ENCODE measurements at regions not wholly inside any gene's neighbourhood (a gene's known extent, or its start where the extent isn't known, plus 50 kb on each side); places are given as distances from the start of the nearest gene placed in this dataset.

DNA sequence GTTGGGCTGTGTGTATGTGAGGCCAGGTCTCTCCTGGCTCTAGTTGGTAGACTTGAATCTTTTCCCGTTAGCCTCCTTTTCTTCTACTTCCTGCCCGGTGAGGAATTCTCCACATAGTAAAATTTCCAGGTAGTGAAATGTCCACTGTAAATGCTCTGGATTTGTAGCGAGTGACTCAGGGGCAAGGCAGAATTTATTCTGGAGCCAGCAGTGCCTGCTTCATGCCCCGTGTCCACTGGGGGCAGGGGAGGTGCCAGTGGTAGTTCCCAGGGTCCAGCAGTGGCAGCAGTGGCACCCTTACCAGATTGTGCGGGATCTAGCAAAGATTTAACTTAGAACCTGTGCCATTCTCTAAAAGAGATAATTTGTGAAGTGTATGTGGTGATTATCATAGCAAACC, 74.5 kb upstream of the USP24 start:
- no peaks in the 10 kb centered on the region for H3K79me2 ChIP-seq (ENCODE audit: insufficient read depth, low read length)
- H3K27ac Mint-ChIP-seq, result no peak overlapping the region
- intact Hi-C loops (cut with micrococcal nuclease), result loop anchor here (10.0 kb wide), 1 partner anchor 1295 kb away; no protein-coding TSS in a partner anchor

DNA sequence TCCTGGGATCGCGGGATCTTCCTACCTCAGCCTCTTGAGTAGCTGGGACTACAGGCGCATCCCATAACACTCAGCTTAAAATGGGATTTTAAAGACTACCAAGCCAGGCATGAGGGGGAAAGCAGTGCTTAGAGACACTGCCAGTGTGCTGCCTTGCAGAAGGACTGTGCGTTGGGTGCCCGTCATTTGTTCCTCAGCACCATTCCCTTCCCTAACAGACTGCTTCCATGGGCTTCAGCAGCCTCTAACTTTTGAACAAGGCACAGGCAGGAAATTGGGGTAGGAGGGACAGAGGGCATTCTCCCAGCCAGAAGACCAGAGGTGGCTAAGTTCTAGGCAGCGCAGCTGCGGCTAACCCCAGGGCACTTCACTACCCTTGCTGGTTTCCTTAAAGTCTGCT, 73.9 kb upstream of the USP24 start:
- Mint-ChIP-seq H3K27ac (no peak overlapping the region), H3K36me3 (no peaks in the 10 kb centered on the region)

More for the DNA sequence above, 74.5 kb upstream of the USP24 start:
- Mint-ChIP-seq H3K27me3 (ENCODE audit: low read depth in 3 of 3) (peaks cover 2 to 4% (median 4%) of the 10 kb centered on the region in 3 donors), H3K9me3 (peaks cover 0 to 2% (median 0%) of the 10 kb centered on the region in 7 donors), H3K4me3 (peak overlapping the region in 1 of 2 donors; percentile 2), H3K36me3 (no peaks in the 10 kb centered on the region), H3K4me1 (peaks cover 3% of the 10 kb centered on the region)
- H3K9me3 ChIP-seq (replicated peaks in 1 of 2; ENCODE audit: control insufficient read depth in 1 of 2, insufficient read depth in 1 of 2, low read length in 2 of 2), result no peaks in the 10 kb centered on the region
- H3K4me2 ChIP-seq (replicated peaks; ENCODE audit: extremely low read depth, low read length, poor library complexity, severe bottlenecking), result no peak overlapping the region
- H3K4me3 ChIP-seq (replicated peaks in 1 of 3; ENCODE audit: low read depth in 2 of 3, low read length in 3 of 3), result no peak overlapping the region
- H2AFZ ChIP-seq (ENCODE audit: insufficient read depth, low read depth, low read length, poor library complexity, severe bottlenecking), result no peak overlapping the region
- no peak overlapping the region for H3K9ac ChIP-seq (ENCODE audit: insufficient read depth, low read length, poor library complexity, severe bottlenecking)
- no peak for DNase-seq
- H4K20me1 ChIP-seq (ENCODE audit: insufficient read depth, low read length), result no peaks in the 10 kb centered on the region
- no peaks in the 10 kb centered on the region for H3K27me3 ChIP-seq (ENCODE audit: control insufficient read depth in 2 of 2, insufficient read depth in 2 of 2, low read length in 2 of 2)
- H3K4me1 ChIP-seq (ENCODE audit: control insufficient read depth in 1 of 2, insufficient read depth in 2 of 2, low read length in 2 of 2), result no peaks in the 10 kb centered on the region
- H3K36me3 ChIP-seq (replicated peaks in 1 of 2; ENCODE audit: control insufficient read depth in 1 of 2, insufficient read depth in 2 of 2, low read length in 2 of 2), result no peaks in the 10 kb centered on the region
- no peak overlapping the region for H3K27ac ChIP-seq (ENCODE audit: low read depth in 1 of 2, low read length in 2 of 2)
- TF ChIP-seq, protein P1, sequence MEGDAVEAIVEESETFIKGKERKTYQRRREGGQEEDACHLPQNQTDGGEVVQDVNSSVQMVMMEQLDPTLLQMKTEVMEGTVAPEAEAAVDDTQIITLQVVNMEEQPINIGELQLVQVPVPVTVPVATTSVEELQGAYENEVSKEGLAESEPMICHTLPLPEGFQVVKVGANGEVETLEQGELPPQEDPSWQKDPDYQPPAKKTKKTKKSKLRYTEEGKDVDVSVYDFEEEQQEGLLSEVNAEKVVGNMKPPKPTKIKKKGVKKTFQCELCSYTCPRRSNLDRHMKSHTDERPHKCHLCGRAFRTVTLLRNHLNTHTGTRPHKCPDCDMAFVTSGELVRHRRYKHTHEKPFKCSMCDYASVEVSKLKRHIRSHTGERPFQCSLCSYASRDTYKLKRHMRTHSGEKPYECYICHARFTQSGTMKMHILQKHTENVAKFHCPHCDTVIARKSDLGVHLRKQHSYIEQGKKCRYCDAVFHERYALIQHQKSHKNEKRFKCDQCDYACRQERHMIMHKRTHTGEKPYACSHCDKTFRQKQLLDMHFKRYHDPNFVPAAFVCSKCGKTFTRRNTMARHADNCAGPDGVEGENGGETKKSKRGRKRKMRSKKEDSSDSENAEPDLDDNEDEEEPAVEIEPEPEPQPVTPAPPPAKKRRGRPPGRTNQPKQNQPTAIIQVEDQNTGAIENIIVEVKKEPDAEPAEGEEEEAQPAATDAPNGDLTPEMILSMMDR (IDR thresholded peaks at IDR 0.05), result no peak
- 100% methylated on average over 2 of the region's 5 CpGs for WGBS (ENCODE audit: insufficient coverage)

More for the DNA sequence above, 73.9 kb upstream of the USP24 start:
- Histone ChIP-seq H3K27me3 (ENCODE audit: control insufficient read depth in 2 of 2, insufficient read depth in 2 of 2, low read length in 2 of 2) (no peaks in the 10 kb centered on the region), H3K4me2 (replicated peaks; ENCODE audit: extremely low read depth, low read length, poor library complexity, severe bottlenecking) (no peak overlapping the region), H3K9me3 (replicated peaks in 1 of 2; ENCODE audit: control insufficient read depth in 1 of 2, insufficient read depth in 1 of 2, low read length in 2 of 2) (no peaks in the 10 kb centered on the region), H3K27ac (ENCODE audit: low read depth in 1 of 2, low read length in 2 of 2) (no peak overlapping the region), H3K9ac (ENCODE audit: insufficient read depth, low read length, poor library complexity, severe bottlenecking) (no peak overlapping the region), H2AFZ (ENCODE audit: insufficient read depth, low read depth, low read length, poor library complexity, severe bottlenecking) (no peak overlapping the region), H4K20me1 (ENCODE audit: insufficient read depth, low read length) (no peaks in the 10 kb centered on the region), H3K79me2 (ENCODE audit: insufficient read depth, low read length) (no peaks in the 10 kb centered on the region), H3K36me3 (replicated peaks in 1 of 2; ENCODE audit: control insufficient read depth in 1 of 2, insufficient read depth in 2 of 2, low read length in 2 of 2) (no peaks in the 10 kb centered on the region), H3K4me1 (ENCODE audit: control insufficient read depth in 1 of 2, insufficient read depth in 2 of 2, low read length in 2 of 2) (no peaks in the 10 kb centered on the region), H3K4me3 (replicated peaks in 1 of 3; ENCODE audit: low read depth in 2 of 3, low read length in 3 of 3) (no peak overlapping the region)
- intact Hi-C loops (cut with micrococcal nuclease), result loop anchor here (10.0 kb wide), 1 partner anchor 1296 kb away; no protein-coding TSS in a partner anchor
- 94% methylated on average over 3 of the region's 7 CpGs for WGBS (ENCODE audit: insufficient coverage)
- Mint-ChIP-seq H3K9me3 (peaks cover 0 to 2% (median 0%) of the 10 kb centered on the region in 7 donors), H3K4me1 (peaks cover 3% of the 10 kb centered on the region), H3K27me3 (ENCODE audit: low read depth in 3 of 3) (peaks cover 2 to 4% (median 4%) of the 10 kb centered on the region in 3 donors), H3K4me3 (no peak overlapping the region)
- DNase-seq, result no peak
- TF ChIP-seq, protein P1 (IDR thresholded peaks at IDR 0.05), result no peak

All from CD14-positive monocyte (primary cell).